K562 (cell line): ENCODE measurements at regions not wholly inside any gene's neighbourhood (a gene's known extent, or its start where the extent isn't known, plus 50 kb on each side); places are given as distances from the start of the nearest gene placed in this dataset.

Source experiments
- ETV6 ChIP-seq, 3 experiments: fragments of 150-350 bp in 1 of 3; sonication (generic) in 1 of 3; formaldehyde crosslinking in 1 of 3; IDR thresholded peaks; 2 replicates each; pipeline versions ENCODE4 v1.6.1 to v1.8.0; 2014 to 2022; ENCODE audit warnings: borderline replicate concordance in 2 of 3, low read depth in 2 of 3, antibody characterized with exemption in 1 of 3, low read length in 1 of 3, mild to moderate bottlenecking in 1 of 3, missing genetic modification reagents in 1 of 3
- MXI1 ChIP-seq: IDR thresholded peaks from 2 replicates; pipeline ENCODE4 v1.6.1; 2011; ENCODE audit warnings: low read depth, mild to moderate bottlenecking, improper control_type of control experiment, low read length
- NR2C2 ChIP-seq, 2 experiments: fragments of 200-800 bp in 1 of 2; sonication (Bioruptor generic) in 1 of 2; sonication (generic) in 1 of 2; formaldehyde crosslinking in 1 of 2; IDR thresholded peaks; 2 replicates each; pipeline versions ENCODE4 v1.6.1 to v1.8.0; 2016 to 2022; ENCODE audit warnings: mild to moderate bottlenecking in 1 of 2, missing compliant biosample characterization in 1 of 2, missing genetic modification characterization in 1 of 2, missing genetic modification reagents in 1 of 2
- SPI1 ChIP-seq: IDR thresholded peaks from 2 replicates; pipeline ENCODE4 v1.6.1; 2011; ENCODE audit warnings: low read depth, low read length, control low read depth, borderline replicate concordance
- ZNF12 ChIP-seq: sonication (generic); formaldehyde crosslinking; IDR thresholded peaks from 2 replicates; pipeline ENCODE4 v1.4.0; 2020; ENCODE audit warnings: mild to moderate bottlenecking, missing genetic modification reagents
- ZNF232 ChIP-seq: sonication (generic); formaldehyde crosslinking; IDR thresholded peaks from 2 replicates; pipeline ENCODE4 v1.8.0; 2022; ENCODE audit warnings: mild to moderate bottlenecking, missing genetic modification reagents
- ZNF354B ChIP-seq: fragments of 250-450 bp; sonication (Bioruptor Pico); IDR thresholded peaks from 2 replicates; pipeline ENCODE4 v1.4.0; 2020

DNA sequence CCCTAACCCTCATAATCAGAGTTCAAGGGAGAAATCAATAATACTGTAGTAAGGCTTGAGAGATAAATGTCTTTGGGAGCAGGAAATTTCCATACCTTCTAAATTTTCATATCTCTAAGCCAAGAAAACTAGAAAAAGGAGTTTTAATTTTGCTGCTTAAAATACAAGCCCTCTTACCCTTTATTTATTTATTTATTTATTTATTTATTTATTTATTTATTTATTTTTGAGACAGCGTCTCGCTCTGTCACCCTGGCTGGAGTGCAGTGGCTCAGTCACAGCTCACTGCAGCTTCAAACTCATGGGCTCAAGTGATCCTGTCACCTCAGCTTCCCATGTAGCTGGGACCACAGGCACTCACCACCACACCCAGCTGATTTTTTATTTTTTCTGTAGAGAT lies 69.0 kb upstream of the GNAO1 start:
- TF ChIP-seq SPI1: no peak
- no peak for TF ChIP-seq NR2C2 (CRISPR knock-in tag; IDR thresholded peaks at IDR 0.05)
- no peak for TF ChIP-seq NR2C2 (tag; IDR thresholded peaks at IDR 0.05)
- TF ChIP-seq ZNF12 (CRISPR knock-in tag): no peak
- TF ChIP-seq ZNF232 (CRISPR knock-in tag): no peak
- TF ChIP-seq ZNF354B (CRISPR knock-in tag): no peak
- TF ChIP-seq ETV6 (IDR thresholded peaks at IDR 0.05; ENCODE audit: borderline replicate concordance in 1 of 2, low read depth in 2 of 2, low read length in 1 of 2): no peak
- TF ChIP-seq ETV6 (CRISPR knock-in tag; IDR thresholded peaks at IDR 0.05; ENCODE audit: borderline replicate concordance): no peak
- no peak for TF ChIP-seq MXI1
